ENCODE measurements at regions not wholly inside any gene's neighbourhood (a gene's known extent, or its start where the extent isn't known, plus 50 kb on each side); places are given as distances from the start of the nearest gene placed in this dataset.

DNA sequence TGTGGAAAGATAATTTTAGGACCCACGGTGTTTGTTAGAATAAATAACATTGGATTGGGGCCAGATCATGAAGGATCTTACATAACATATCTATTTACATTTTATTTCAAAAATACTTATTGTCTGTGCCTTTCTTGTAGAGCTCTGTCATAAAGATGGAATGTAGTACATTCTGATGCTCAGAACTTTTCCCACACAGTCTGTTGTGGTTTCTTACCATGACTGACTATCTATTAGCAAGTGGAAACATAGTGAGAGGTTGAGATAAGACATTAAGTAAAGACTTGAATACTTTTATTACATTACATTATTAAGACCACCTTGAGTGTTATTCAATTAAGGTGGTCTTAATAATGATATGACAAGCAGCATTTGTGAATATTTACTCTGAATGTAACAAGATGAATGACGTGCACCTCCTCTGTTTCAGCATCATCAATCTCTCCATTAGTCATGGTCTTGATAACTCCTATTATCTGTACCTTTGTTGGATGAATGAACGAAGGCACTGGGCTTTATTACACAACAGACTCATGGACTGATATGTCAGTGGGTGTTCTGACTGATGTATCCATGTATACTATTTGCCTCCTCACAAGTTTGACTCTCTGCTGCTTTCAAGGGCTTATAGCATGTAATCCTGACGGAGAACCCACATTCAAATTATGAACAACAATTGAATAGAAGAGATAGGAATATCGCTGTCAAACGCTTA, 883.0 kb upstream of the FLRT2 start:
- DNase-seq = no peak

DNA sequence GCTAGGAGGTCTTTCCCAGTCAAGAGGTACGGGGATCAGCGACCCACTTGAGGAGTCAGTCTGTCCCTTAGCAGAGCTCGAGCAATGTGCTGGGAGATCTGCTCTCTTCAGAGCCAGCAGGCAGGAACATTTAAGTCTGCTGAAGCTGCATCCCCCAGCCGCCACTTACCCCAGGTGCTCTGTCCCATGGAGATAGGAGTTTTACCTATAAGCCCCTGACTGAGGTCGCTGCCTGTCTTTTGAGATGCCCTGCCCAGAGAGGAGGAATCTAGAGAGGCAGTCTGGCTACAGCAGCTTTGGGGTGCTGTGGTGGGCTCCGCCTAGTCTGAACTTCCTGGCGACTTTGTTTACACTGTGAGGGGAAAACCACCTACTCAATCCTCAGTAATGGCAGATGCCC, 874.9 kb upstream of the FLRT2 start:
- DNase-seq = no peak

DNA sequence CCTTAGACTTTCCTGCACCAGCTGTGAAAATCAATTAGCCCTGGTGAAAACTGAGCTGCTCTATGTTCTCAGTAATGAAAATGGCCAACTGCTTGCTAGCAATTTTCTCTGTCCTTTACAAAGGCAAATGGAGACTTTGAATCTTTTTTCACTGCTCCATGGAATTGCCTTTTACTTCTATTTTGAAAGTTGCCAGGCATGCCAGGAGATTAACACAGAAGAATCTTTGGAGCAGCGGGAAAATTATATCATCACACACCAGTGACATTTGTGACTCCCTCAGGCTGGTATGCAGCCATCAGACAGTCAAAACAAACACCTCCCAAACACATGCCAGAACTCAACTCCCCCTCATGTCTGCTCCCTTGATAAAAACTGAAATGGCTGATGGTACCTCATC, 872.0 kb upstream of the FLRT2 start:
- no peak for DNase-seq

DNA sequence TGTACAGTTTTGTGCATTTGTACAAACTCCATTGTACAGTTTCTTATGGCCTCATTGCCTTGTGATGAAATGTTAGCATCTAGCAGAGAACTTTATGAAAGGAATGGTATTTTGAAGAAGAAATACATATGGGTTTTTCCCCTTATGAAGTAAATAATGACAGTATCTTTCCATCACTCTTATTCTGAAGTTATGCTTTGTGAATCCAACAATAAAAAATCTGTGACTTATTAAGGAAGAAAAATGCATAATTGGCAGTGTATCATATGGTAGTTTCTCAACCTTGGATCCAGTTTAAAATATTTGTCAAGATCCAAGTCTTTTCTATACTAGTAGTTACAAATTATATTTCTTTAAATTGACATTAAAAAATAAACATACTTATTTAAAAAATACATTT, 859.1 kb upstream of the FLRT2 start:
- no peak for DNase-seq

DNA sequence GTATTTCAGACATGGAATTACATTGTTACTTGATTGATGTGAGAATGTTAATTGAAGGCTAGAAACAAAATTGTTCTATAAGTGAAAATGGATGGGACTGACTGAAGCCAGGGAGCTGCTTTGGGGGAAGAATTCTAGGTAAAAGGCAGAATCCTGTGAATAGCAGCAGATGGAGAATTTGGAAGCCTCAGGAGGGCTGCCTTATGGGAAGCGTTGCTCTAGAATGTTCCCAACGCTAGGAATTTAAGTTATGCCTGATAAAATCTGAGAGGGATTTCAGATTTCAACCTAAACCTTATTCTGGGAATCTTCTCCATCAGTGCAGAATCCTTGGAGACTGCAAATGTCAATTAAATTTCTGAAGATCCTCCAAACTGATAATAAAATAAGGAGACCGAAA, 858.2 kb upstream of the FLRT2 start:
- no peak for DNase-seq

DNA sequence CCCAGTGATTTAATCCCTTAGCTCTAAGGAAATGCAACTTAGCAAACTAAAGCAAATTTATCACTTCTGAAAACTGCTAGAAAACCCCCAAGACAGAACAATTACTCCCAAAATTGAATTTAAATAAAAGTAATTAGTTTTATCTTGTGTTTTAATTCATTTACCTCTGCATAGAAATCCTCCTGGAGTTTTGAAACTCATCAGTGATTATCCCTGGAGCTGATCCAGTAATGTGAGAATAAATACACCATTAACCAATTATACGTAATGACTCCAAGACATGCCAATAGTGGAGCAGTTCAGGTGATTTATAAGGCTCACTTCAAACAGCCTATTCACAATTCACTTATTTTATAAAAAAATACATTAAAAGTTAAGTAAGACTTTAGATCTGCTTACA, 855.3 kb upstream of the FLRT2 start:
- no peak for DNase-seq

DNA sequence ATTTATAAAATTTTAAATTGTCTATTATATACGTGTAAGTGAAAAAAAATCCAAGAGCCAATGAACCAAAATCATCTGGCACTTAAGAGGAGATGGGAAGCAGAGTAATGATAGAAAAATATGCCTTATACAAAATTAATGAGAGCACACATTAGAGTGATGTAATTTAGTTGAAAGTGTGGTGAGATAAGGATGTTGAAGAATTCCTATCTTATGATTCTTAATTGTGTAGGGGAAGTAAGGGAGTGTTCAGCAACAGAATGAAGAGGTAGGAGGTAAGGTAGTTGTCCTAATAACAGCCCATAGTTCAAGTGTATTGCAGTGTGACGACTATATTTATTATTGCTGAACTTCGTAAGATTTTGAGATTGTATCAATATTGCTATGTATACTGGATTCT, 843.4 kb upstream of the FLRT2 start:
- DNase-seq = no peak

DNA sequence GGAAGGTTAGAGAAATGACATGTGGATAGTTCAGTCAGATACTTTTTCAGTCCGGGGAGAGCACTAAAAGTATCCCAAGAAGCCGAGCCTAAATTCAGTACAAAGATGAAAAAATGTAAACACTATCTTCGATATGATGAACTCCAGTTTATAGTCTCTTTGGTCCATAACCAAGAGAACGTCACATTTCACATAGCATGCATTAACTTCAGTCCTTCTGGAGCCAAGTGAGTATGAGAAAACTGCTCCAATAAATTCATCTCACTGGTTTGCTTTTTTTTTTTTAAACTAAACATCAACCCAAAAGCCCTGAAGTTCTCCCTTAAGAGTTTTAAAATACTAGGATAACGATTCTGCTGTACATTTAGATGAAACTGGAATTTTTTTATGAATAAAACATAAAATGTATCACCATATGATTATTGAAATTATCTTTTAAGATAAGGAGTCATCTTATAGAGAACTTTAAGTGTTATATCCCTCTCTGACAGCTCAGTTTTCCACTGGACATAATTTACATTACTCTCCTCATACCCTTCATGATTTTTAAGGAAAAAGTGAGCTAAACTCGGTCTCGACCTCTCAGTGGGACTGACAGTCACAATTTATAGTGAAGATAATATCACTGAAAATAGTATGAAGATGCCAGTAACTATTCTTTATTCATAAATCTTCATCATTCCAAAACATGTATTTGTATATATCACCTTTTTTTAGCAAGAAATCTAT, 841.5 kb upstream of the FLRT2 start:
- no peak for DNase-seq

DNA sequence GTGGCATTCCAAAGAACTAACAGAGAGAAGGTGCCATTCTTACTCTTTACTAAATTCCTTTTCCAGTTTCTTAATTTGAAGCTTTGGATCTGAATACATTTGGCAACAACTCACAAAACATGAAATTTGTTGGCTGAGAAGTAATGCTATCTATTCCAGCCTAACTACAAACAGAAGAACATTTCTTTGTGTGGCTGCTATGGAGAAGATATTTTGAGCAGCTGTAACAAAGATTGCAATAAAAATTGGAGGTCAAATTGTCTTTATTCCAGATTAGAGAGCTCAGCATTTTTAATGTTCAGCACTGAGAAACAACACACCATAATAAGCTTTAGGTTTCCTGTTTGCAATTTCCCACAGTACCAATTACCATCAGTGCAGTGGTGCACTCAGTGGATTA, 835.8 kb upstream of the FLRT2 start:
- DNase-seq = no peak

DNA sequence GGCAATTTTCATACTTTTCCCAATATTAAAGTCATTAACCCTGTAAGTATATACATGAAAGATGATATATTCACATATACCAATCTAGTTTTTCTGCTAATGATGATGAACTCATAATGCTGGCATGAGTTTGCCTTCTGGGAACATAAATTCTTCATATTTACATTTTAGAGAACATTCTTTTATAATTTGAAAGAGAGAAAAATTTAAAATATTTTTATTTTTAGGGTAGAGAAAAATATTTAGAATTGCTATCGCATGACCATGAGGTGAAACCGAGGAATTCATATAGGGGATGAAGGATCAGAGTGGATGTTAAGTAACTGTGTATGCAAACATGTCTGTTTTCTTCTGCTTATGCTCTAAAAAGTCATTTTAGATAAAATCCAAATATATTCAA, 825.3 kb upstream of the FLRT2 start:
- no peak for DNase-seq

DNA sequence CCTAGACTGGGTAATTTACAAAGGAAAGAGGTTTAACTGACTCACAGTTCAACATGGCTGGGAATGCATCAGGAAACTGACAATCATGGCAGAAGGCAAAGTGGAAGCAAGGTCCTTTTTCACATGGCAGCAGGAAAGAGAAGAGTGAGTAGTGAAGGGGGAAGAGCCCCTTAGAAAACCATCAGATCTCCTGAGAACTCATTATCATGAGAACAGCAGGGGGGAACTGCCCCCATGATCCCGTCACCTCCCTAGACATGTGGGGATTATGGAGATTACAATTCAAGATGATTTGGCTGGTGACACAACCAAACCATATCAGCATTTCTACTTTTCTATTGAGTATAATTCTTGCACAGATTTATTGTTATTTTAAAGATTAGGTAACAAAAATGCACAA, 822.1 kb upstream of the FLRT2 start:
- DNase-seq = no peak

DNA sequence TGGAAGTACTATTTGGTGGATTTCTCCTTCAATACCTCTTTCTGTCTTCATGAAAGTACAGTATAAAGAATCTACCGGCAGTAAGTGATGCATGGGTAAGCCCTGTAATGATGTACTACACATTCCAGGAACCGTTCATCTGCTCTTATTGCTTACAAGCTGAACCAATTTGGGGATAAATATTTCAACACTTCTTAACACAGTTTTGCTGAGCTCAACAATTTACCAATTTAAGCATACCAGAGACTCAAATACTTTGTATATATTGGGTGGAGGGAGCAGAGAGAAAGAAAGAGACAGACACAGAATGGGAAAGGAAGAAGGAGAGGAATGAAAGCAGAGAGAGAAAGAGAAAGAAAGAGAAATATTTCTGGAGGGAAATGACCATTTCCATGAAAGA, 821.1 kb upstream of the FLRT2 start:
- no peak for DNase-seq

DNA sequence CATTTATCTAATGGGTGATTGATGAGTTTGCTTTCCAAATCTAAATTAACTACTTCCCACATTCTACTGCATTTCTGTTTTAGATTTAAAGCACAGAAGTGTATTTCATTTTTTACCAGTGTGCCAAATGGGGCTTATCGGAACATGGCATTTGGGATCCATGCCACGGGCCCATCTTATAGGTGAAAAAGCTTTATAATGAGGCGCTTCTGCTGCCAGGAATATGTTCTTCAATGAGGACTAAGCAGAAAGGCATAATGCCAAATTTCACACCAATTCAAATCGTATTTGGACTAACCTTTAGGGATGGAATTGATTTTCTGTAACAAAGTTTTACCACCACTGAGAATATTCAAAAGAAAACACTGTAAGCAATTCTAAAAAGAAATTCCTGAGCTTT, 803.5 kb upstream of the FLRT2 start:
- DNase-seq = no peak

DNA sequence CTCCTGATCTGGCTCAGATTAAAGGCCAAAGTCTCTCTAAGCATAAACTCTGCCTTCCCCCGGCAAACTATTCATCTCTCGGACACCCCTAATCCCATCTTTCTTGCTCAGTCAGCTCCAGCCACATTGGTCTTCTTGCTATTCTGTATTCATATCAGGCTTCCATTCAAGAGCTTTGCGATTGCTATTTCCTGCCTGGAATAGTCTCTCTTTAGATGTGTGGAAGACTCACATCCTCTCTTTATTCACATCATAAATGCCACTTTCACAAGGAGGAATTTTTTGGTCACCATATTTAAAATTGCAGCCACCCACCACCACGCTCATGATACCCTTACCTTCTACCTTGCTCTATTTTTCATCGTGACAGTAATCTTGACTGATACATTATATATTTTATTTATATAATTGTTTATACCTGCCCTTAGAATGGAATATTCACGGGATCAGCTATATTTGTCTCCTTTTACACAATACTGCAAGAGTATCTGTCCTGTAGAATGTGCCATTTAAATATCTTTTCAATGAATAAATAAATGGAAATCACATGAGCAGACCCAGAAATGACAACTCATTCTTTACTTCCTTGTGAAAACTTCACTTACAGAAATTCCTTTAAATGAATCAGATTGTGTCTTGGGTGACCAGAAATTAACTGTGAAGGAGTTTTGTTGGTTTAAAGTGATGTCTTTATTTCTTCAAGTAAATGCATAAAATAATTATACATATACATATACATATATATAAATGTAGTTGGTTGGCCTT, 780.6 kb upstream of the FLRT2 start:
- DNase-seq = no peak

DNA sequence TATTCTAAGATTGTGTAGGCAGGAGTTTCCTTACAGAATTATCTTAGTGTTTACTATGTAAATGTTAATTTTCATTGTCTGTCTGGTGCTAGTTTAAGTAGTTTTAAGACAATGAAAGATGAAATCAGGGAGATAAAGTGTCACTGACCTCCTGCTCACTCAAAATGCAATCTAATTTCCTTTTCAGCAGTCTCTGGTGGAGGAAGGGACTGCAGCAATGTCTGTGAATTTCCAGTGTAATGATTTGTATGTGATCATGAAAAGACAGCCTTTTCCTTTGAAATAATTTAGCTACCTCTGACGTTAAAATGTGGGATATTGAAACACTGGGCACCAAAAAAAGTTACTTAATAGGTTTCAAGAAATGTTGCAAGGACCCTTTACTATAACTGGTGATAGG, 779.7 kb upstream of the FLRT2 start:
- no peak for DNase-seq

DNA sequence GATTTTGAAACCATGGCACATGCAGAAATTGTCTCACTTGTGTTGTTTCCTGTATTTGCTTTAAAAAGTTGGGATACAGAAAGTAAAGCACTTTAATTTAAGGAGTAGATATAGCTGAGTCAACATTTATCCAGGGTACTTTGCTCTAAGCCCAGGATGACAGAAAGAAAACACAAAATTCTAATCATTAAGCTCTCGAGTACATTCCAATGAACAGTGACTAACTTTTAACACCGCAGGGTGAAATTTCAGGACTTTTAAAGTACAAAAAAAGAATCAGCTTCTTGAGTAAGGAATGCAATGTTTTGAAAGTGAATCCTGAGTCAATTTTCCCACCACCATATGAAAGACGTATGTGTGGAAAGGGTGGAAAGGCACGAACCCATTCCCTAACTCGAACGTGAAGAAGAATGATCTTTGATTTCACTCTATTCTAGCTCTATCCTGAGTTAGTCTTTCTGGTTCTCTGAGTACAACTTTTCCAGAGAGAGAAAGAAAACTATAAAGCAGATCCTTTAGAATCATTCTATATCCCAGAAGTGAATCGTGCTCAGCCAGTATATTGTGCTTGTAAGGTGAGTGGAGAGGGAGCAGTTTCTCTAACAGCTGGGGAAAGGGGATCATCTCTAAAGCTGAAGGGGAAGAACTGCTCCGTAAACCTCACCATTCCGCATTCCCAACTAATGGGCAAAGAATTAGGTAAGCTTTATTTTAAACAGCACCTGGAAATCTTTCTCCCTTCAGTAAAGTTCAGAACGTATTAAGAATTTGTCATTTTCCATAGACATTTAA, 779.0 kb upstream of the FLRT2 start:
- no peak for DNase-seq

DNA sequence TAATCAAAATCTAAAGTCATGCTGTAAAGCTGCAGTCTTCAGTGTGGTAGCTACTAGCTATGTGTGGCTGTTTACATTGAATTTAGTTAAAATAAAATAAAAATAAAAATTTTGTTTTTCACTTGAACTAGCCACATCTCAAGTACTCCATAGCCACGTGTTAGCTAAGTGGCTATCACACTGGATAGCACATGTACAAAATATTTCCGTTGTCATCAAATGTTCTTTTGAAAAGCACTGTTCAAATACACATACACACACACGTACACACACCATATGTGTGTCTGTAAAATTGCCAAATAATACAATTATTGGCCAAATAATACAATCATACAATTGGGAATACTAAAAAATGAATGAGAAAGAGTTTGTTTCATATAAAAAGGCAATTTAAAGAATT, 778.2 kb upstream of the FLRT2 start:
- DNase-seq = no peak

DNA sequence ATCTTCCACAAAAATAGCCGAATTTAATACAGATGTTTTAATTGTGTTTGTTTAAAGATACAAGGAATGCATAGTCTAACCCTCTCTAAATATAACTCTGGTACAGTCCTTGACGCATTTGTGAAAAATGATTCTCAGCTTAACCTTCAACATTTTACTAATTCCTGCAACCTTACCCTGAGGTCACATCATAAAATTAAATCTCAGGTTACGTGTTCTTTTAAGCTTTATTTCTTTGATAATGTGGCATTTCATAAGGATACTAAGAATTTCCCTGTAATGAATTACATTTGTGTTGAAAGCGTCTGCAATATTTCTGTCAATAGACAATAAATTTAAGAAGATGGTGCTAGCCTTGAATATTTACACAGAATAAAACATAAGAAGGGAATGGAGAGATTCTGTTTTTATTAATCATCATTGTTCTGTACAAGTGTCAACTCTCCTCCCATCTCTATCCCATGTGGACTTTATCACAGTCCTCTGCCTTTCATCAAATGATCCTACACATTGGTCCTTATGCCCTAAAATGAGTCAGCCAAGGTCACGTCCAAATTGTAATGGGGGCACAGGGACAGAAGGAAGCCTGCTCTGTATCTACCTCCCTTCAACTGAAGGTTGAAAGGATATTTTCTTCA, 769.3 kb upstream of the FLRT2 start:
- DNase-seq = no peak

DNA sequence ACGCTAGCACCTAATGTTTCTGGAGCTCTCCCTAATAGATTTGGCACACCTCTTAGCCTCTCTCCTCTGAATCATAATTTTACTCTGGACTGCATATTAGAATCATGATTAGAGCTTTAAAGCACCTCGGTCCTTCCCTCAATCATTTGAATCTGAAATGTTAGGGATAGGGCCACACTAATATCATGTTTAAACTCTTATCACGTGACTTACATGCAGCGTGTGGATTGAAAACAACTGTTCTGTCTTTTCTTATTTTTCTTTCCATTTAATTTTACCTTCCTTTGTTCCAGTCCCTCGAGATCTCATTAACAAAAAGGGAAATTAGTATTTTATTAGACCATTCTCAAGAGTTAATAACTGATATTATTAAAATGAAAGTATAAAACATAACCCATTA, 762.5 kb upstream of the FLRT2 start:
- no peak for DNase-seq

DNA sequence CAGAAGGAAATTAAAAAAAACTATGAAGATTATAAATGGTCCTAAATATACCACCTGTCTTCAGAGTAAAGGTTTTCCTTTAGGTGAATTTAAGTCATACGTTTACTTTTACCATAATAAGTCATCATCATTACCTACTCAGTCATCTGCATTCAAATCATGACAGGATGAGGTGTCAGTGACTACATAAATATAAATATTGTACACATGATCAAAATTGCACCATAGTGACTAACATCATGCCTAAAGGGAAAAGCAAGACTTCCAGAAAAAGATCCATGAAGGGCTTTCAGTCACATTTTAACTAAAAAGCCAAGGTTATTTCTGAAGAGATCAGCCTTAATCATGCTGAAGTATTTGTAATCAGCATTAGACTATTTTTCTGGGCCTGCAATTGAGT, 759.9 kb upstream of the FLRT2 start:
- no peak for DNase-seq

DNA sequence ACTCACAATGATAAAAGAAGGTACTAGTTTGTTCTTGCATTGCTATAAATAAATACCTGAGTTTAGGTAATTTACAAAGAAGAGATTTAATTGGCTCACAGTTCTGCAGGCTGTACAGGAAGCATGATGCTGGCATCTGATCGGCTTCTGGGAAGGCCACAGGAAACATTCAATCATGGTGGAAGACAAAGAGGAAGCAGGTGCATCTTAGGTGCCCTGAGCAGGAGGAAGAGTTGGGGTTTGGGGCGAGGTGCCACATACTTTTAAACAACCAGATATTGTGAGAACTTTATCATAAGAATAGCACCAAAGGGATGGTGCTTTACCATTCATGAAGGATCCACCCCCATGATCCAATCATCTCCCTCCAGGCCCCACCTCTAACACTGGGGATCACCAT, 752.6 kb upstream of the FLRT2 start:
- no peak for DNase-seq

DNA sequence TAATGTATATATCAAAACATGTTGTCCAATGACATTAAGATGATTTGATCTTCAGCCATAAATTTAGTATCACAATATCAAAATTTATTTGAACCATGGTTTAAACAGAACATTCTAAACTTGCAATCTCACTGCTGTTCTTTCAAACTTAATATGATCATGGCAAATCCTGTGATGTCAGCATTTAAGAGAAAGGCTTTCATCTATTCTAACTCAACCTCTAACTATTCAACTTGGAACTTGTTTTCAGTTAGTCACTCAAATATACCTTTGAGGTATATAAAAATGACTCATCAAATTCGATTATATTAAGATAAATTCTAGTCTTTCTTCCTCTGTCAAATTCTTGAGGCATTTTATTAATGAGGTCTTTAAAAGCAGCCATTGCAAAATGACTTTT, 747.0 kb upstream of the FLRT2 start:
- DNase-seq = no peak

DNA sequence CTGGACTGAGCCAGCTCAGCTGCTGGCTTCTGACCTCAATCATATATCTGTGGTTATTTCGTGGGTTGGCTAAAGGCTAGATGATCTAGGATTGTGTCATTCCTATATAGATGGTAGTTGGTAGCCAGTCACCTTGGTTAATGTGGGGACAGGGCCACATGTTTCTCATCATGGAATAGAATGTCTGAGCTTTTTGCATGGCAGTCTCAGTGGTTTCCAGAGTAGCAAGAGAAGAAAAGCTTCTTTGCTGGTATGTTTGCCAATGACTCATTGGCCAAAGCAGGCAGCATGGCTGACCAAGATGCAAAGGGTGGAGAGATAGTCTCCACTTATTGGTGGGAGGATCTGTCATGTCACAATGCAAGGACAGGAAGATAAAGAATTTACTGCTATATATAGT, 746.4 kb upstream of the FLRT2 start:
- no peak for DNase-seq

All from activated CD4-positive, alpha-beta T cell treated with anti-CD3 and anti-CD28 coated beads for 4 hours (primary cell).